ENCODE measurements at regions not wholly inside any gene's neighbourhood (a gene's known extent, or its start where the extent isn't known, plus 50 kb on each side); places are given as distances from the start of the nearest gene placed in this dataset.

DNA sequence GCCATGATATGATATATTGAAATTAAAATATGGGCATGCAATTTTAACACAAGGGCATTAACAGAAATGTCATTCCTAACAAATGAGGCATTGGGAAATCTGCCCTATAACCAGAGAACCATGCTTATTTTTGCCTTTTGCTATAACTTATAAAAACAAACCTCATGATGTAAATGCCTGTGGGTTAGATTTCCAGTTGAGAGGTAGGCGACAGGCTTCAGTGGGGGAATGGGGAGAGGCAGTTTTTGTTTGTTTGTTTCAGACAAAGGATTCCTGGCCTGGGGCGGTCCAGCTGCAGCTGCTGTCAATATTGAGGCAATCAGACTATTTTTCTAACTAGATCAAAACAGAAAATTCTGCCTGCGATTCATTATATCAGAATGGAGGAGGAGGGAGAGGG, 490.4 kb upstream of the CFAP20DC start:
- no peak for DNase-seq

DNA sequence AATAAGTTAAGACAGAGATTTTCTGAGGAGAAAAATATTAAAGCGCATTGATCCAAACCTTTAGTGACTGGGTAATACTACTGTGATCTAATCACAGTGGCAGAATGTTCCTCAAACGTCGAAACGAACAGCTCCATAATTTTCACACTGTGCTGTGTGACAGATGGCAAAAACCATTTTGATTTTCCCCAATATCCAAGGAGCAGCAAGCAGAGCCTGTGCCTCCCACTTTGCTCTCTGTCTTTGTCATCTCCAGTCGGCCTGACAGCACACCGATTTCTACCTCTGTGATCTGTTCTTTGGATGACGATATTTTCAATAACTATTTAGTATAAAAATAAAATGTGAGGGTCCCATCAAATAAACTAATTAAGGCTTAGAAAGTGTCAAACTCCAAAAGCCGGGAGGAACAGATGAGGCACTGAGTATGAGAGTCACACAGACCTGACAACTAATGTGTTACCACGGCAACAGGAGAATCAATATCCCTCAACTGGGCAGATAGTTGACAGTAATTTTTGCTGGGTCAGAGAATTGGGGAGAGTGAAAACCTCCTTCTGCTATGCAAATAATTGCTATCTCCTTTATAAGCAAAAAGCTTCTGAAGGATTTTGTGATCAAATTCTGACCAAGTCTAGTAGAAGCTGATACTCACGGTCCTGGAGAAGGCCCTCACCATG, 489.1 kb upstream of the CFAP20DC start:
- DNase-seq: no peak

DNA sequence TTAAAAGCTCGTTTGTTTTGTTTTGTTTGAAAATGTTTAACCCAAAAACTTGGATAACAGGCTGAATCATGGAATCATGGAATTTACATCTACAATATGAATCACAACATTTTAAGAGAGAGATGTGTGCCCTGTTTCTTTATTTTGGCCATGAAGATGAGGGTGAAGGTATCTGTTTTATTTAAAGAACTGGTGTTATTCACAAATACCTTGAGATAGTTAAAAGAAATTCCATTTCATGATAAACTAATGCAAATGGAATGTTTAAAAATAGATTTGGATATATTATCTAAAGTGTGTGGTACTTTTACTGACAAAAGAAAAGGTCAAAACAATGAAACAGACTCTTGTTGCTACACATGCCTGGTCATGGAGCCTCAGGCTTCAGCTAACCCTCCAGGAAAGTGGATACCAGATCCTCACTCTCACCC, 486.0 kb upstream of the CFAP20DC start:
- no peak for DNase-seq

DNA sequence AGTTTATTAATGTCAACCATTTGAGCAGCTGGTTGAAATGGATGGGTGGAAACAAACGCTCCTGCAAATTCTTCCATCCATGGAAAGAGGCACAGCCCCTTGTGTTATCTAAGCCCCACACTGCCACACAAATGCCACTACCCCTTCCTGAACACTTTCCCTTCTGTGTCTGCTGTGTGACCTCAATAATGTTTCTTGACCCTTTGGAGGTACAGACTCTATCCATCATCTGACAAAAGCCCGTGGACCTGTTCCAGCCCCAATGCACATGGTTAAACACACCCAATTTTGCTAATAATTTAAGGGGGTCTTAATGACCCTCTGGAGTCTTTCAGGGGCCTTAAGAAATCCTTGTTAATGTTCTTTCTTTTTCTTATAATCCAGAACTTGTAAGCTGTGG, 482.2 kb upstream of the CFAP20DC start:
- DNase-seq: no peak

DNA sequence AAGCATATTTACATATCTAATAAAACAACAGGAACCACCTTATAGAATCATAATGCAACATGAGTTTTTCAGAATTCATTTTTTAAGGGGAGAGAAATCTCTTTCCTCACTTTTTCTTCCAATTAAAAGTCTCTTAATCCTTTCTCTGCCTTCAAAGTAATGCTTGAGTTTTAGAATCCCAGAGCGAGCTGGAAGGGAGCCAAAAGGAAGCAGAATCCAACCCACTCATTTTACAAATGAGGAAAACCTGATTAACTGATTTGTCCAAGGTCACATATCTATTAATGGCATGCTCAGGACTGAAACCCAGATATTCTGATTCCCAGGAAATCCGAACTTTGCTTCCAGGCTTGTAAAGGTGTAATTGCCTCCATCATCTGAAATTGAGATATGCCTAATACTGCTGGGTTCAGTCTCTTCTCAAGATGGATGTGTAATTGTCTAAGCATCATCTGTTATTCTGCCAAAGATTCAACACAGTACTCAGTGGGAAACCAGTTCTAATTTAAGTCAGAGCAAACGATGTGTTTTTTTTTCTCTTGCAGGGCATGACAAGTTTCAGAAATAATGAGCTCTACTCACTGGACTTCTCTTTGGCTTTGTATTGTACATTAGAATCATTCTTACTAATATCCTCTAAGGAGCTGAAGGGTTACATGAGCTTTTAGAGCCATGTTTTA, 481.4 kb upstream of the CFAP20DC start:
- DNase-seq: no peak

DNA sequence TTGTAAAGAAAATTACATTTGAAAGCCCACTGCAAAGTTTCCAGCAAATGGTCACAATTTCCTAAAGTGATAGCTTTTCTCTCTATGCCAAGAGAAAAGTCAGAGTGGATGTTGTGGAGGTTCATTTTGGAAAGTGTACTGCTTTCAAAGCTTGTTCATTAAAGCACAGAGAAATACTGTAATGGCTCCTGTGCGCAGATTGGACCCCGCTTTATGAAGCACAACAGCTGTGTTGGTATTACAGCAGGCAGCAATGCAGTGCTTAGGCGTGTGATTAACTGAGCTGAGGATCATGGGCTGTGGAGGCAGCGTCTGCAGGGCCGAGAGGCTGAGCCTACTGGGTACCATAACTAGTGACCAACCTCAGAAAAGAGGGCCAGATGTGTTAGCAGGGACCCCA, 478.4 kb upstream of the CFAP20DC start:
- DNase-seq: no peak

DNA sequence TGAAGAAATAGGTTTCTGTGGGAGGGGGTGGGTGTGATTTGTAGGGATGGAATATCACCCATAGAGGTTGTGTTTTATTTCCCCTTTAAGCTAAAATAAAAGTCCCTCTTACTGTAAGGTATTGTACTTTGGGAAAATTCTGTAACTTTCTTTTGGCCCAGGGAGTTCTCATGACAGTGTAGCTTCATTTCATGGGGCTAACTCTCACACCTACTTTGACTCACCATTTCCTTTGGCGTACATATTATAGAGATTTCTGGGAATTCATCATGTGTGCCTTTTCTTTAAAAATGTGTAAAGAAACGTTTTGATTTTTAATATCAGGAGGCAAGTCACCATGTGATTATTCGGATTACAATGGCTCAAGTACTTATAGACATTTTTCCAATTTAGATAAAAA, 477.7 kb upstream of the CFAP20DC start:
- no peak for DNase-seq

DNA sequence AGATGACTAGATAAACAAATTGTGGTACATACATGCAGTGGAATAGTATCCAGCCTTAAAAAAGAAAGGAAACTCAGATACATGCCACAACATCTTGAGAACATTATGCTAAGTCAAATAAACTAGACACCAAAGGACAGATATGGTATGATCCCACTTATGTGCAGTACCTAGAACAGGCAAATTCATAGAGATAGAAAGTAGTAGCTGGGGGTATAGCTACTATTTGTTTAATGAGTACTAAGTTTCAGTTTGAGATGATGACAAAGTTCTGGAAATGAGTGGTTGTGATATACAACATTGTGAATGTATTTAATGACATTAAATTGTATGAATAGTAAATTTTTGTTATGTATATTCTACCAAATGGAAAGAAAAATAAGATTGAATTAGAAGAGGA, 477.2 kb upstream of the CFAP20DC start:
- DNase-seq: no peak

DNA sequence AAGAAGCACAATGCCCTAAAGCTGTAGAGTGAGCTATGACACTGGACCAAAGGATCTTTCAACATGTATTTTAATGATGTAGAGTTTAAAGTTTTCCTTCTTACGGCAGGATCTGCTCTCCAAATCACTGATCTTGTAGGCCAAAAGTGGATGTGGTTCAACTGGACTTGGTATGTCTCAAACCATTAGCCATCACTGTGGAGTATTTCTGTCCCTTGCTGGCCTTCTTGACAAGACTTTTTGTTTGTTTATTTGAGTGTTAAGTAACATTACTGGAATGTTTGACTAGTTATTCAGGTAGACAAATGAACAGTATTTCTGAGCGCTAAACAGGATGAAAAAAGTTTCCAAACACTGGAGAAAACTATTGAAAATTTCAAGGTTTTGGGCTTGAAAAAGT, 472.7 kb upstream of the CFAP20DC start:
- DNase-seq: no peak

DNA sequence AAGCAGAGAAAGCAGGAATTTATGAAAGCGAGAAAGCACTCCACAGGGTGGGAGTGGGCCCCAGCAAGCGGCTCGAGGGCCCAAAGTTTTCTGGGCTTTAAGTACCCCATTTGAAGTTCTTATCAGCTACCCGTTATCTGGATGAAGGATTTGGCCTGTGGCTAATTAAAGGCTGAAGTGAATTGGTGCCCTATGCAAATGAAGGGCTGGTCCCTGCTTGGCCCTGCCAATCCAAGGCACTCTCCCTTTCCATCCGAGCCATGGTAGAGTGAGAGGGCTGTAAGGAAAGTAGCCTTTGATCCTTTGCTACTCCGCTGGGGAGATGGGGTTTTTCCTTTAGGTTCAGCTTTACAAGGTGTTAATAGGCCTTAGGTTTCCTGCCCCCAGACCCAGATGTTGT, 469.3 kb upstream of the CFAP20DC start:
- DNase-seq: no peak

DNA sequence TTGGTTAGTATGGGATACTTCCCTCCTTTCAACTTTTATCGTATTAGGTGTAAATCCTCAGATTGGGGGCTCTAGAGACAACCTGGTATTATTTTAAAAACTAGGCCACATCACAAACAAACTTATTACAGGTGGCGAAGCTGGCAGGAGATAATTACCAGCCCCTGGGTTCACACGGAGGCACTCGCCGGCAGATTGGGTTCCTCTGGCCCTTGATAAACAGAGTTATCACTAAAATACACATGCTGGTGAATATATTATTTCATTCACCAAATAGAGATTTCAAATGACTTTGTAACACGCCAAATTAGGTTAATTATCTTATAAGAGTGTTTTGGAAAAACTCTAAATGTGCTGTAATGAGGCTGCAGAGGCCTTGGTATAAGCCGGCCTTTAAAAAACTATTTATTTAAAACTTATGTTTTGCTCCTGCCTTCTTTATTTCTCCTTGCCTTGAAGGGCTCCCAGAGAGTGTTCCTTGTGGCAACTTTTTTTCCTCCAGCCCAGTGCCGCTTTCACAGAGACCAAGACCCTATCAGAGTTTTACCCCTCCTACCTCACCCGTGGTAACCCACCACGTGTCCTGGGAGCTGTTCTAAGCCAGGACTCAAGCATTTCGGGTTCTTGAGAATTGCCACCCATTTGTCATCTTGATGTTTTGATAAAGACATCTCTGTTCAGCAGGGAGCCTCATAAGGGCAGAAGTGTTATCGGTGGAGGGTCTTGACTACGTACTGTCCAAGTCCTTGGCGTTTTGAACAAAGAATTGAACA, 468.6 kb upstream of the CFAP20DC start:
- no peak for DNase-seq

DNA sequence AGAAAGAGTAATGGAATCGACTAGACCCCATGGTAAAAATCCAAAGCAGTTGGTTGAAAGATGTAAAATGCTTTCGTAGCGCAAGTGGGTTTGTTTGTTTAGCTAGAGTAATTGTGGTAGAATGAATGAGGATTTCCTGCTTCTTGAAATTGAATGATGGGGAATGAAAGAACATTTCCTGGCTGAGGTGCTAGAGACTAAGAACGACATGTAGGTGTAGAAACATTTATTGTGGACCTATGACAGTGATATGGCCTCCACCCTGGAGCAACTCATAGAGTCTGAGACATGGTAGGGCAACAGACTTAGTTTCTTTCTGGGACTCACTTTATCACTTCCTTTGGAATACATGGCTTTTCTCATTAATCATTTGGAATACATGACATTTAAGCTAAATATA, 467.6 kb upstream of the CFAP20DC start:
- DNase-seq: no peak

DNA sequence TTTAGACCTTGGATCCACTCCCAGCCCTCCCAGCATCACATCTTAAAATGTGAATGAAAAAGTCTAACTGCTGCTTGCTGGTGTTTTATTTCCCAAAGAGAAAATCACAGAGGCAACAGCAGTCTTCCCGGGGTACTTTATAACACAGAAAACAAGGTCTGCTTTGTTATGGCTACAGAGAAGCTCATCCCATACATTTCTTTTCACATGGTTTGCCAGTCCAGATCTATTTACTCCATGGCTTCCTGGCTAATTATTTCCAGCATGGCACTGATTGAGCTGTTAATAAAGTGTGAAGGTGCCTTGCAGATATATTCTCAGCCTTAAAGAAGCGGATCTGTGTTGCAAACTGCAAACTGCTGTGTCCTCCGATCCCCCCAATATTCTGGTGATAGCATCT, 466.1 kb upstream of the CFAP20DC start:
- DNase-seq: no peak

DNA sequence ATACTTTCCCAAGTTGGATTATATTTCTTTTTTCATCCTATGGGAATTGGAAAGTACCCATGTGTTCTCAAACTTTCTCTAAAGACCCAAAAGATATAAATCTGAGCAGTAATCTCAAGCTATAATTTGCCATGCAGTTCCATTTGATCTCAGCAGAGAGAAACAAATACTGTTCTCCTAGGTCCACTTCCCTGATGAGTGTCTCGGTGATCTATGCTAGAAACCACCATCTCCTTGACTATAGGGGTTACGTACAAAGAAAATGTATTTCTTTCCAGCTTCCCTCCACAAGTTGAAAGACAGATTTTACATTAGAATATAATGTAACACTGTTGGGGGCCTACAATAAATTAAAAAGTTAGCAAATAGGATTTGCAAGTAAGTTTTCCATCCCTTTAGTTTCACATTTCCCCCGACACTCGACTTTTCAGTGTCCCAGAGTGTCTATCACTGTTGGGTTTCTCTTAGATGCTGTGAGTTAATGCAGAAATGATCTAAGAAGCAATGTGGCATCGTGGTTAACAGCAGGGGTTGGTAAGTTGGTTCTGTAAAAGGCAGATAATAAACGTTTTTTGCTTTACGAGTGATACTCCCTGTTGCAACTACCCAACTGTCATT, 465.1 kb upstream of the CFAP20DC start:
- peak; percentile 9 for DNase-seq

DNA sequence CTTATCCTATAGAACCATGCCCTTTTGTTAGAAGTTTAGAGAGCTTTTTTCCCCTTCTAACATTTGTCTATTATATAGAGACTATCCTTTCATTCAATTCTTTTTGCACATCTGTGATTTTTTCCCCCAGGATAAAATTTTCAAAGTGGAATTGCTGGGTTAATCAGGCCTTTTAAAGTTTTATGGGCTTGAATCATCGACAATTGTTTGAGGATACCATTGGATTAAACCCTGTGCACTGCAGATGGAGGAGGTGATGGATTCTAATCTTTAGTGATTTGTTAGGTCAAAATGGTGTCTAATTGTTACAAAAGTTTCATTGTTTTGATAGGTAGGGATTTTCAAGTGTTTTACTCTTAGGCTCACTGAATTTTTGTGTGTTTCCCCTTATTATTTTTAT, 463.7 kb upstream of the CFAP20DC start:
- no peak for DNase-seq

DNA sequence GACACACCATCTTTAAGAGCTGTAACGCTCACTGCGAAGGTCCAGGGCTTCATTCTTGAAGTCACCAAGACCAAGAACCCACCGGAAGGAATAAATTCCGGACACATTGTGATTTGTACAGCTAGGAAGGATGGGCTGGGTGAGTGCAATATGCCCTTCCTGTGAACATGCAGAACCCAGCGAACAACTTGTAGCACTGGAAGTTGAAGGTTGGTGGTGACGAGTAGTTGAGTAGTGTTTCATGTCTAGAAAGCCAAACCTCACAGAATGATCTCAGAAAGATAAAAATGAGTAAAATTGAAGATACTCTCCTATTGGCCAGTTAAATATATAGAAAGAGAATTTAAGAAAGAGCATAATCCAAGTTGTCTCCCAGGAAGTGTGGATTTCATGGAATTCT, 462.2 kb upstream of the CFAP20DC start:
- DNase-seq: no peak

DNA sequence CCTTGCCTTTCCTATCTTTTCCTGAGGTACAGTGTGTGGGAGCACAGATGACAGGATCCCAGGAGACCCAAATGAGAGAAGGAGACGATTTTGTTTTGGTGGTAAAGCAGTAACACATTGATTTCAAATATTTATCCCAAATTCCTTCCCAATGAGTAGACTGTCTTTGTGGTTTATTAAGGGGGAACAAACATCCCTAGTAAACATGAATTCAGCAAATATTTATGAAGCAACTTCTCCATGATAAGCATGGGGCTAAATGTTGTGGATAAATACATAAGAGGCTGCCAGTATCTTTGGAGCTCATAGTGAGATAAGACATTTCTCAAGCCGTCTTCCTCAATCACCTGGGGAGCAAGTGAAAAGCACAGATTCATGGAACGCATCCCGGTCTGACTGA, 460.8 kb upstream of the CFAP20DC start:
- no peak for DNase-seq

DNA sequence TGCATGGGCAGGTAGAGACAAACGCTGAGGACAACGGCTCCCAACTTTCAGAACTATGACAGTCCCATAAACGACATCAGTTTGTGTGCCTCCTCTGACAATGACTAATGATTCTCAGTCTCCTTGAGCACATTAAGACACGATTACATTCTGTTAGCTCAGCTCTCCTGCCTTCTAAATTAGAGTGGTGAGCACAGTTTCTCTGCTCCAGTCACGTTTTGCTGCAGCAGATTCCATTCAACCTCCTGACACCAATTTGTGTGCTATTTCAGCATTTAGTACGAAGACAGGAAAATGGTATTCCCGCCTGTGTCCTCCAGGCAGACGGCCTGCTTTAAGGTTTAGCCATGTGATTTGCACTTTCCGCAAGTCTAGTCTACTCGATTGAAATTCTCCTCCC, 458.4 kb upstream of the CFAP20DC start:
- no peak for DNase-seq

DNA sequence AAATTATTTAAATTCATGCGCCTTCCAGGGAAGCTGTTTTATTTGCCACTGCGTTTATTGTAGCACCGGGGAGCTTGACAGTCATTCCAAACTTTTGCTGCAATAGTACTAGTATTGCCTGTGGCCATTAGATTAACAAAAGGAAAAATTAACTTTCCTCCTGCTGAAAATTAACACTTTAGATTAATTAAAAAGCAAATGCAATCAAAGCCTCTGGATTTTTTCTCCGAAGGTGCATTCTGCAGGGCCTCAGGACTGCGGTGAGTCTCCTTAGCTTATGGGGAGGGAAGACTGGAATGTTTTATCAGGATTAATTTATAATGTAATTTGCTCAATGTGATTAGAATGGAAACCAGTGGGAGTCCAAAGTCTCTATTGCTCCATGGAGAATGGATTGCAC, 456.4 kb upstream of the CFAP20DC start:
- DNase-seq: no peak

DNA sequence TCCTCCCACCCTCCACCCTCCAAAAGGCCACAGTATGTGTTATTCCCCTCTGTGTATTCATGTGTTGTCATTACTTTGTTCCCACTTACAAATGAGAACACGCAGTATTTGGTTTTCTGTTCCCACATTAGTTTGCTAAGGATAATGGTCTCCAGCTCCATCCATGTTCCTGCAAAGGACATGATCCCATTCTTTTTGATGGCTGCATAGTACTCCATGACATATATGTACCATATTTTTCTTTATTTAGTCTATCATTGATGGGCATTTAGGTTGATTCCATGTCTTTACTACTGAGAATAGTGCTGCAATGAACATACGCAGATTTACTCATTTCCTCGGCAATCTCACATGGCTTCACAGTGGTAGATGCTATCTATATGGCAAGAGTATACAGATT, 453.6 kb upstream of the CFAP20DC start:
- no peak for DNase-seq

DNA sequence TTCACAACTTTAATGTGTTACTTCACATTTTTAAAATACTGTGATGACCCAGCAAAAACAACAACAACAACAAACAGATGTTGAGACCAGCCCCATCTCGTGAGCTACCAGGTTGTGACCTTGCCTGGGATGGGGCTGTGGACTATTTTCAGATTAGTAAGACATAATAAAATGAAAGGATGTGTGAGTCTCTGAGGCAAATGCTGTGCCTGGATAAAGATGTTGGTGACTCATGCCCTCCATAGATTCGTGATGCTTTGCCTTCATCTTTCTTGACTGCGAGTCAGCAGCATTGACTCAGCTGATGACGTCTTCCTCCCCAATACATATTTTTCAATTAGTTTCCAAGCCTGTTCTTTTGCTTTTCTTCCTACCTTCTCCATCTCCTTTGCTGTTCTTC, 453.0 kb upstream of the CFAP20DC start:
- DNase-seq: no peak

DNA sequence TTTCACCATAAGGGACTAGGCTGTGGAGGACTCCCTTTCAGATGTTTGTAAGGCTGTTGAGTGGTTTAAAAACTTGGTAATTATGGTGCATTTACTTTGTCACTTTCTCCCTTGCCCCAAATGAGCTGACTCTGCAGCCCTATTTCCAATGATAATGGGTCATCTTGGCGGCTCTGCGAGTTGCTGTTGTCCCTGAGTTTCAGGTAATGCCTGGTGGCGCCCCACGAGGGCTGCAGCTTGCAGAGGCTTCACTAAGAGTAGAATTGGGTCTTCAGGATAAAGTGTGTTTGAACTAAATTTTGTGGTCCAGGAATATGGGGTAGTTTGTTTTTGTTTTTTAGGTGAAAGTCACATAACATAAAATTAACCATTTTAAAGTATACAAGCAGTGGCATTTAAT, 450.1 kb upstream of the CFAP20DC start:
- no peak for DNase-seq

DNA sequence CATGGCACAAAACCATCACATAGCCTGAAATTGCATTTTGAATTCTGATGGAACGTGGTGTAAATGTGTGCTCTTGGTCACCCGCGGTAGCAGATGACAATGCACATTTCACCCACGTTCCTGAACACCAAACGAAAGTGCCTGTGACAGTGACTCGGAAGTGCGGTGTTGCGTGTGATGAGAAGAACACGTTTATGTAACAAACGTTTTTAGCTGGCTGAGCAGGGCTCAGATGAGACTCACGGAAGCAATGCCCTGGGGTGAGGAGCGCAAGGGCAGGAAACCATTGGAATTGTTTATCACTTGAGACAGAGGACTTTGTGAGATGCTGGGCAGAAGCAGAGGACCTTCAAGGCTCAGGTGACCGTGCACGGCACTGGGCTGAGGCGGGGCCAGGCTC, 449.2 kb upstream of the CFAP20DC start:
- DNase-seq: no peak

DNA sequence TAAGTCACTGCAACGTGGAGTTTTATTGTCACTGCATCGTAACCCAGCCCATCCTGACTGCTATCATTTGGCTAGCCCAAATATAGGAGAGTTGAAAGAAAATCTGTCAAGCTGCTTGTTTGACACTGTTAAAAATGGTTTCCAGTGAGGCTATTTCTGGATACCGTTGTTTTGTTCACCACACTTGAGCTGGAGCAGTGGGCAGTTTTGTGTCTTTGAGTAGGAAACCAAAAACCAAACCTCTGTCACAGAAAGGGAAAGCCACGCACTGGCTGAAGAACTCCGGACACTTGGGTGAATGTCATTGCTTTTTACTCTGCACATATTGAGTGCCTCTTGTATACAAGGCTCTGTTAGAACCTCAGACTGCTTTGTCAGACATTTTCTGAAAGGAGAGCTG, 446.4 kb upstream of the CFAP20DC start:
- no peak for DNase-seq
